MCF 10A (cell line): ENCODE measurements at regions not wholly inside any gene's neighbourhood (a gene's known extent, or its start where the extent isn't known, plus 50 kb on each side); places are given as distances from the start of the nearest gene placed in this dataset.

Experiments used
- BruUV-seq: library from RNA; stranded (reverse); fragments of 400-500 nt; replicated peaks from 2 replicates; lab custom pipeline; 2021; lab: Mats Ljungman, UMichigan
- CTCF ChIA-PET: fragments of 300-600 bp; sonication (Branson Sonifier 250); formaldehyde crosslinking; extraction: SDS; loops from one replicate; lab custom pipeline; 2021; ENCODE audit warnings: antibody characterized with exemption, inconsistent platforms; lab: Yijun Ruan, JAX
- POLR2A ChIA-PET: fragments of 300-600, 350-650 bp; sonication (Branson Sonifier 250); formaldehyde crosslinking; extraction: SDS; loops from one replicate; lab custom pipeline; 2020; ENCODE audit warnings: antibody characterized with exemption, inconsistent platforms; lab: Yijun Ruan, JAX
- DNase-seq: peaks from one replicate; pipeline ENCODE4 v3.0.0-alpha.2; 2018; ENCODE audit not compliant: unreplicated experiment
- H3K27ac Mint-ChIP-seq: one replicate; pipeline ENCODE4 v1.8.0; 2022; ENCODE audit warnings: mild to moderate bottlenecking, low read depth, mixed read lengths; ENCODE audit not compliant: unreplicated experiment
- H3K27me3 Mint-ChIP-seq: one replicate; pipeline ENCODE4 v1.8.0; 2022; ENCODE audit warnings: mixed read lengths; ENCODE audit not compliant: insufficient read depth, unreplicated experiment
- H3K36me3 Mint-ChIP-seq: one replicate; pipeline ENCODE4 v1.8.0; 2022; ENCODE audit warnings: mild to moderate bottlenecking, moderate library complexity, mixed read lengths; ENCODE audit not compliant: insufficient read depth, unreplicated experiment
- H3K4me1 Mint-ChIP-seq: one replicate; pipeline ENCODE4 v1.8.0; 2022; ENCODE audit warnings: mixed read lengths; ENCODE audit not compliant: insufficient read depth, unreplicated experiment
- H3K4me3 Mint-ChIP-seq: one replicate; pipeline ENCODE4 v1.8.0; 2022; ENCODE audit warnings: mild to moderate bottlenecking, moderate library complexity, mixed read lengths; ENCODE audit not compliant: unreplicated experiment
- H3K9me3 Mint-ChIP-seq: one replicate; pipeline ENCODE4 v1.8.0; 2022; ENCODE audit warnings: mixed read lengths; ENCODE audit not compliant: unreplicated experiment
- CTCF ChIP-seq: fragments of 200-600 bp; IDR thresholded peaks from one replicate; pipeline ENCODE4 v1.8.0; 2022; ENCODE audit warnings: antibody characterized with exemption, mild to moderate bottlenecking; ENCODE audit not compliant: unreplicated experiment
- intact Hi-C: fragments of 100-400 bp; cut with micrococcal nuclease; formaldehyde crosslinking; loops from 2 replicates; pipeline ENCODE4 v1.14.1; 2022

GRCh38 chr7:21089653-21090052 is 303.0 kb upstream of the SP8 start:
- Mint-ChIP-seq H3K36me3 (peaks cover 5% of the 10 kb centered on the region), H3K4me1 (peaks cover 24% of the 10 kb centered on the region), H3K27me3 (no peaks in the 10 kb centered on the region), H3K4me3 (no peak overlapping the region), H3K9me3 (peaks cover 8% of the 10 kb centered on the region), H3K27ac (no peak overlapping the region)
- CTCF ChIA-PET: interaction anchor here (1.0 kb wide), 1 partner anchor 9 kb away, joined by 3 read pairs; no protein-coding TSS in a partner anchor
- intact Hi-C loops: no loop called here
- no peak for DNase-seq
- no peak for TF ChIP-seq CTCF
- POLR2A ChIA-PET: interaction anchor here (0.8 kb wide), 1 partner anchor 336 kb away, joined by 3 read pairs; no protein-coding TSS in a partner anchor
- no TSS peak for BruUV-seq

DNA sequence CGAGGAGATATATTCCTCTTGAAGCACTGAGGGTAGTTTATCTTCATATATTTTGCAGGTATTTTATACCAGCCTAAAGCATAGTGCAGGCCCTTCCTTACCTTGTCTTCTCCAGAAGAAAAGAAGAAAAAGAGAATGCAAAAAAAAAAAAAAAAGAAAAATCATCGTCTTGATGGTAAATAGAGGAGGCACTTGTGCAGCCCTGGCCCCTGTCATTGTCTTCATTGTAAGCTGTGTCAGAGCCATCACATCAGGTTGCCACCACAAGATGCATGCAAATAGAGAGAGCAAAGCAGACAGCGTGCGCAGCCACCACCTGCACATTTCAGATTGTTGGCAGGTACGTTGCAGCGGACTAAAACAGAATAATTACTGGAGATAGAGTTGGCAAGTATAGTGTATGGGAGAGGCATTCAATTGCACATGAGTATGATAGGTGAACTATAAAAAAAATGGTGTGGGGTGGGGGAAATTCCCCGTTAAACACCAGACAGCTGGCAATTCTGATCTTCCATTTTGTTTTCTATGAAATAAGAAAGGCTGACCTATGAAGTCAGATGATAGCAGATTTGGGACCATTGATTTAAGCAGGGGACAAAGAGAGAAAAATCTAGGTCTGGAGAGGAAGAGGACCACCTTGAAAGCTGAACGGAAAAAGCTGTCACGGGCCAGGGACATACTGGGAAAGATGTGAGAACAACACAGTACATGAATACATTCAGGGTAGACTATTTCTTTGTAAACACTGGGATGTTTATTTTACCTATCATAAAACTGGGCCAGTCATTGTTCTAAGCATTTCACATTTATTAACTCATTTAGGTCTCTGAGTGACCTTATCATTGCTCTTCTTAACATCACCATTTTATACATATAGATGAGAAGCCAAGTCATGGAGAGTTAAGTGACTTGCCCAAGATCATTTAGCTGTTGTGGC is 306.3 kb upstream of the SP8 start:
- no peaks in the 10 kb centered on the region for H3K36me3 Mint-ChIP-seq
- peaks cover 6% of the 10 kb centered on the region for H3K4me1 Mint-ChIP-seq
- BruUV-seq: no TSS peak
- no peaks in the 10 kb centered on the region for H3K9me3 Mint-ChIP-seq
- CTCF ChIA-PET: no interaction called here
- POLR2A ChIA-PET: no interaction called here
- no peak for TF ChIP-seq CTCF
- no peak overlapping the region for H3K27ac Mint-ChIP-seq
- H3K4me3 Mint-ChIP-seq: no peak overlapping the region
- DNase-seq: no peak
- H3K27me3 Mint-ChIP-seq: no peaks in the 10 kb centered on the region
- intact Hi-C loops: no loop called here

GRCh38 chr7:21094589-21094988 is 307.9 kb upstream of the SP8 start:
- DNase-seq: no peak
- POLR2A ChIA-PET: no interaction called here
- Mint-ChIP-seq H3K27ac (no peak overlapping the region), H3K27me3 (no peaks in the 10 kb centered on the region), H3K36me3 (no peaks in the 10 kb centered on the region), H3K9me3 (no peaks in the 10 kb centered on the region), H3K4me1 (peaks cover 10% of the 10 kb centered on the region), H3K4me3 (no peak overlapping the region)
- no TSS peak for BruUV-seq
- CTCF ChIA-PET: interaction anchor here (0.5 to 0.6 kb wide), 2 partner anchors 103 to 1238 kb away, joined by 3 read pairs; no protein-coding TSS in a partner anchor
- no peak for TF ChIP-seq CTCF
- intact Hi-C loops: no loop called here

GRCh38 chr7:21099432-21099831 is 312.7 kb upstream of the SP8 start:
- ChIA-PET POLR2A (no interaction called here), CTCF (interaction anchor here (0.6 to 0.8 kb wide), 3 partner anchors 24 to 394 kb away, joined by 3 to 4 read pairs (median 3); no protein-coding TSS in a partner anchor)
- H3K4me3 Mint-ChIP-seq: no peak overlapping the region
- peak overlapping the region; percentile 57 for H3K27ac Mint-ChIP-seq
- H3K27me3 Mint-ChIP-seq: no peaks in the 10 kb centered on the region
- peaks cover 24% of the 10 kb centered on the region for H3K4me1 Mint-ChIP-seq
- H3K9me3 Mint-ChIP-seq: no peaks in the 10 kb centered on the region
- intact Hi-C loops: no loop called here
- DNase-seq: peak; percentile 51
- H3K36me3 Mint-ChIP-seq: no peaks in the 10 kb centered on the region
- no TSS peak for BruUV-seq
- TF ChIP-seq CTCF: no peak
